Activated CD4-positive, alpha-beta T cell treated with anti-CD3 and anti-CD28 coated beads, Interleukin-2, Interleukin-4, amounts not matched to agents 100 ng/mL and 50 ng/mL, durations not matched to agents 16 hours and 8 hours (primary cell): ENCODE measurements at regions not wholly inside any gene's neighbourhood (a gene's known extent, or its start where the extent isn't known, plus 50 kb on each side); places are given as distances from the start of the nearest gene placed in this dataset.
"Not testable (repeated sequence)": the region's sequence is repeated elsewhere in the genome, so short reads cannot be mapped to it uniquely, and the experiment has no call there.

ENCODE experiments used
- DNase-seq: peaks from one replicate; pipeline ENCODE4 v3.0.0-alpha.2; 2020; ENCODE audit warnings: low spot score

DNA sequence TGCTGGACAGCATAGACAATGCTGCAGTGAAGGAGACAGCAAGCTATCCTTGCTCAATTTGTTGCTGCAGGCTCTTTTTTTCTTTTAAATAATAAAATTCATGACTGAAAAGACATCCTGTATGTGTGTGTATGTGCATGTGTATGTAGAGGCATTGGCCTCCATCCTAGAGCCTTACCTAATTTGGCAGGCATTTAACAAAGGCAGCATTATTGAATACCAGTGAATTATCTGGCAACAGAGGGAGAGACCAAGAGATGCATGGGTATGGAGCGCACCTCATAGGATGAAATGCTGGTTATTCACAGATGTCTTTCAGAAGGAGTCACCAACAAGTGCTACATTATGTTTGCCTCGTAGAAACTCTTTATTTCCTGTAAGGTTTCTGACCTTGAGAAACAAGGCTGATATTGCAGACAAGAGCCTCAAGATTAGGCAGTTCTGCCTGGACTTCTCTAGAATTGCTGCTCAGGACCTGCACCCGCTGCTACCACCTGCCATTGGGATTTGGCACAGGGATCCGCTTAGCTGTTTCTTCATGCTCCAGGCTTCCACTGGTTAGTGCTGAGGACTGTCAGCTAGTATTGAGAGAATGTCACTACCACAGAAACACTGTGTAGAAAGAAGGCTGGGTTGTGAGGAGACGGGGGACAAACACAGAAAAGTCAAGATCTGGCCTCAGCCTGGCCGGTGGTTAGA, 247.7 kb upstream of the RFX3 start:
- DNase-seq = no peak

DNA sequence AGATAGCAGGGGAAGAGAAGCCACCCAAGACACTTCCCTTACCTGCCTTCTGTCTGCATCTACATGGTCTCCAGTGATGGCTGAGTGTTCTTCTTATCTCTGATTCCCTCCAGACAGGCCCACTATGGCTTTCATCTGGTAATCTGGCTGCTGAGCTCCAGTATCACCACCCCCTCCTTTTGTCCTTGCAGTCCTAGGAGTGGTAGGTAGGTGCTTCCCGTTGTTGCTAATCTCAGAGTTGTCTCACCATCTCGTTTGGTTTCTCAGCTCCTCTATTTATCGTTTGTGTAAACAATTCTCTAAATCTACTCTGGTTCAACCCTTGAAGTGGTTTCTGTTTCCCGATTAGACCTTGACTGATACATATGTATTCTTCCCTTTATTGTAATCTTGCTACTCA, 243.8 kb upstream of the RFX3 start:
- no peak for DNase-seq

DNA sequence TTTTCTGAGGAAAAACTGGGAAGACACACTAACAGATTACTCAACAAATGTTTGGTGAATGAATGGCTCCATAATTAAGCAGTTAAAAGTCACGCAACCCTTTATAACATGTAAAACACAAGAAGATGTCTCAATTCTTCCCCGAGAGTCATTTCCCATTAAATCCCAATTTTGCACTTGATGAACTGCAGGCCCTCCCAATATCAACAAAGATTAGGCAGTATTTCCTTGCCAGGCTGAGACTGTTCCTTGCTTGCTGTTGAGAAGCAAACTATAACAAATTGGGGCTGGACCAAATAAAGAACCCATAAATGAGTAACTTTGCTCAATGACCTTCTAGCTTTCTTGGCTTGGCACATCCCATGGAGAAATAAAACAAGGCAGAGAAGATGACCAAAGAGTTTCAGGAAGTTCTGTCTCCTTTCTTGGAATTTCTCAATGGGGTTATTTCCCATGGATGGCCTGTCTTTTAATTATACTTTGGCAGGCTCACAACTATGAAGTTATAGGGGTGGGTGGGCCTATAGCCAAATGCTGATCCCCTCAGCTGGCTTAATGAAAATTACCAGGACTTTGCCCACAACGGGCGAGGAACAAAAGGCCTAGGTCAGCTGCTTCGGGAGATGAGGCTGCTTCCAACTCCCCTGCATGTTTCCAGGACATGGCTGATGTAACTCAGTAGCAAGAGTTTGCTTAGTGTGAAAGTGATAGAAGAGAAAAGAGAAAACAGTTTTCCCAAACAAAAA, 243.1 kb upstream of the RFX3 start:
- no peak for DNase-seq

DNA sequence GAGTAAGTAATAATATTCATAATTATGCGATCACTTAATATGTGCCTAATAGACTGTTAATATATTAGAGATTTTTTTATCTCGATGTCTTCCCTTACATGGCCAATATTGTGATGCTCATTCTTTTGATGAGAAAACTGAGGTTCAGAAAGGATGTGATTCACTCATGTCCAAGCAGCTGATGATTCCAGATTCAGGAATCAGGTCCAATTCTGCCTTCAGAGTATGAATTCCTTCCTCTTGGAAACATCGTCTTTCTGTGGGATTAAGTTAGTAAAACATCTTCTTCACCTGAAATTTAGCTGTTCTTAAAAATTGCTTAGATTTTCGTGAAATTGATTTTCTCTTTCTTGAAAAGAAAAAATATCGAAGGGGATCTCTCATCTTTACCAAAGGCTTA, 242.5 kb upstream of the RFX3 start:
- DNase-seq = no peak

DNA sequence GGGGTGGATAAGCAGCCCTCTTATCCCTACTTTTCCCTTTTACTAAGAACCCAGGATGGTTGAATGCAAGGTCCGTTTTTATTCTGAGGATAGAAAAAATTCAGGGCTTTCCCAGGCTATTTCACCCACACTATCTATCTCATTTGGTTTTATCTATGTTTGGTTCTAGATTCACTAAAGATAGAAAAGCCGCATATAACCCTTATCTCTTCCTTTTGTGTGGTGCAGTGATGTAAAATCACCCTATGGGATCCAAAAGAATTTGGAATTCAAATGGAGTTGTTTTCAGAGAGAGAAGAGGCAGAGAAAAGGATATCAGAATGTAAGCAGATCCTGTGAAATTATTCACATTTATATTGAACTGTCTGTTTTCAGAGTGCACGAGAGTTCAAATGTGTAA, 236.3 kb upstream of the RFX3 start:
- DNase-seq = no peak

DNA sequence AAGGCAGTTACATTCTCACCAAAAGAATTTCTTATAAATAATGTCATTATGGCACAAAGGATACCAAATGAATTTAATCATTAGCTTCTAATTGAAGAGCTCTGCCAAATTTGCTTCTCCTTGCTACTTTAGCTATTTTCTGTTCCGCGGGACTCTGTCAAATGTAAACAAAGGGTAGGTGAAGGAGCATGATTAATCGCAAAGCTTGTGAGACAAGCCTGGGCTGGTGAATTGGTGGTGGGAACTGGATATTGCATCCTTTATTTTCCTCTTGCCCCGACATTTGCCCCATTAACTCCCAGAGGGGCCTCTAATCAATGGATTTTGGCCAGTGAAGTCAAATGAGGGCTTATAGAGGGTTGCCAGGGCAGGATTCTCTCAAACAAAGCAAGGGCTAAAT, 234.2 kb upstream of the RFX3 start:
- no peak for DNase-seq

DNA sequence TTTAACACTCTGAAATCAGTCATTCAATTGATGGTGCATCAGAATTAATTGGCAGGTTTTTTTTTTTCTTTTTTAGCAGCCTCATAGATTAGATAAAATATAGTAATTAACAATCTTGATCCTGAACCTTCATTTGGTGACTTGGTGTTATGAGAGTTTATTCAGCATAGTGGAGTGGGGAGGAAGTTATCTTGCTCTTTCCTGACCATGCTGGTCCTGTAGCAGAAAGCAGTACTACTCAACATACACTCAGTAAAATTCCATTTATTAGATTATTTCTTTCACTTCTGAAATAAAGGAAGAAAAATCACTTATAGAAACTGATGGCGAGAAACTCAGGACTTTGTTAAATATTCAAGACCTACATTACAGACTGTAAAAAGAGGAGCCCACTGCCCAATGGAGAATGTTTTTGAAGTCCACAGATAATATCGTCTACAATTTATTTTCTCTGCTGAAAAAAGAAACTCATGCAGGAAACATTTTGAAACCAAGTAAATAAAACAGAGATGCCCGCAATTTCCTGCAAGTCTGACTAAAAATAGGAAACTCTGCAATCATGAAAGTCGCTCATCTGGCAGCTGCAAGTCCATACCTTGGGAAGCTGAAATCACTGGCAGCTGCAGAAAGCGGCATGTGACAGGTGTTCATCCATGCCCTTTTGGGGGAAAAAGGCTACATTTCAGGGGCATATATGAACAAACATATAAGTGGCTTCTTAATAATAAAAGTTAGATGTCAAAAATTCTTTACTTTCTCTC, 233.2 kb upstream of the RFX3 start:
- peak; percentile 85 for DNase-seq

DNA sequence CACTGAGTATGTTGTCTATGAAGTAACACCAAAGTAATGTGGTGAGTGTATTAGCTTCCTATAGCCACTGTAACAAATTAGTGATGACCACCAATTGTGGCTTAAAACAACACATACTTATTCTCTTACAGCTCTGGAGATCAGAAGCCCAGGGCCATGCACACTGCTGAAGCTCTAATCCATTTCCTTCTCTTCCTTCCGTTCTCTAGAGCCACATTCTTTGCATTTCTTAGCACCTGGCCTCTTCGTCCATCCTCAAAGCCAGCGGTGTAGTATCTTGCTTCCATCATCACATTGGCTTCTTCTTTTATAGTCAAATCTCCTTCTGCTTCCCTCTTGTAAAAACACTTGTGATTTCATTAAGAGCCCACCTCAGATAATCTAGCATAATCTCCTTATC, 230.3 kb upstream of the RFX3 start:
- DNase-seq = no peak

DNA sequence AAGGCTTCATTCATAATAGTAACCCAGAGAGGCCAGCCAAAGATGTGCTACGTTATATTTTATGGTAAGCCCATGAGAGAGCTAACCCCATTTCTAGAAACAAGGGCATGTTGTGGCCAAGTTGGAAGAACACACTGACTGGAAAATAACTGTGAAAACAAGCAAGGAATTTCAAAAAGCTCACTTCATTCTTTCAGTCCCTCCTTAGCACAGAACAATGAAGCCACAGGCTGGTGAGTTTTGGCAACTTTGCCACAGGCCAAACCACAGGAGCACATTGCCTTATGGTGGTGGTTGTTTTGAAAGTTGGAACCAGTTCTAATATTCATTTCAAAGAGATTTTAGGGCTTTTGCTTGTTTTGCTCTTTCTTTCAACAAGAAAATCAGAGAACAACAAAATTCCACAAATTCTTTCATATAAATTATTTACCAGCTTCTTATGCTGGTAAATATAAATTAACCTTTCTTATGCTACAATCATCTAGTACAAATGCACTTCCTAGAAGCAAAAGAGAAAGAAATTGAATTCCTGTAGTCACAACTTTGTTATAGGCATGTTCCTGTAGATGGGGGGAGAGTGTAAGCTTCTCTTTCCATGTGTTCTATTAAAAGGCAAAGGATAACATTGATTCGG, 225.4 kb upstream of the RFX3 start:
- peak; percentile 62 for DNase-seq

DNA sequence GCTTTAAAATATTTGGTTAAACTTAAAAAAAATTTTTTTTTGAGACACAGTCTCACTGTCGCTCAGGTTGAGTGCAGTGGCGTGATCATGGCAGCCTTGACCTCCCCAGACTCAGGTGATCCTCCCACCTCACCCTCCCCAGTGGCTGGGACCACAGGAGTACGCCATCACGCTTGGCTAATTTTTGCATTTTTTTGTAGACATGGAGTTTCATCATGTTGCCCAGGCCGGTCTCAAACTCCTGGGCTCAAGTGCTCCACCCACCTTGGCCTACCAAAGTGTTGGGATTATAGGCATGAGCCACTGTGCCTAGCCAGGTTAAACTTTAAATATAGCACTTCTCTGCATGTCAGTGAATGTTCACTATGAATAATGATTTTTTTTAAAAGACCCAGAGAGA, 224.5 kb upstream of the RFX3 start:
- DNase-seq = no peak

DNA sequence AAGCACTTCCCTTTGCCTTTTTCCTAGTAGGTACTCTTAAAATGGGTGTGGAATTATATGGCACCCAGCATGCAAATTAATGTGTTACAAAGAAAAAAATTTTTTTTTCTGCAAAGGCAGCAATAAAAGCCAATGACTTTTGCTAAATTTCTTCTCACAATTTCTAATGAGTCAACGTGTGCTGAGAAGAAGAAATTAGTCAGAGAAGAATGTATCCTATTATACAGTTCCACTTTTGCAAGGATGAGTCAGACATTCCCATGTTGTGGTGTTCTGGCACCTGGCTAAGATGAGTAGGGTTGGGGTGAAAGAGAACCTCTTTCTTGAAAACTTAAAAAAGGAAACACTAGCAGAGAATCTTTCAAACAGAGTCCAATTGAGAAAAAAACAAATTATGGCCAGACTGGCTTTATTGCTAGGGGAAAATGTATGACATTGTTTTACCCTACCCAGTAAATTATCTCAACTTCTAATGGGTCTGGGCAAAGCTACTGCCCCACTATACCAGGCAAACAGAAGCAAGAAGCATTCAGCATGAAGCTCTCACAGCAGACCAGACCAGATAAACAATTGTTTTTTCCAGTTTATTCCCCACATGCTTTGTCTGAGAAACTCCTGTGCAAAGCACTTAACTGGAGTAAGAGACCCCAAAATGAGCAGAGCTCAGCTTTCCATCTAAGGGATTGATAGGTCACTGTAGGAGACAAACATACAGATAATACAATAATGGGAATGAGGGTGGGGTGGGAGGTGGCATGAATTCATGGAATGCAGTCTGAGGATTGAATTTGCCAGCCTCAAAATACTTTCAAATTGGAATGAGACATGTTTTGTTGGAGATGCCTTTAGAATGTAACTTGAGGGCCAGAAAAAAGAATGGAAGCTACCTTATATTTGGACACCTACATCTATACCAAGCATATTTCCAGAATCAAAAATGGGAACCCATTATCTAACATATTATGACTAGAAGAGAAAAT, 220.8 kb upstream of the RFX3 start:
- DNase-seq = peak; percentile 79

DNA sequence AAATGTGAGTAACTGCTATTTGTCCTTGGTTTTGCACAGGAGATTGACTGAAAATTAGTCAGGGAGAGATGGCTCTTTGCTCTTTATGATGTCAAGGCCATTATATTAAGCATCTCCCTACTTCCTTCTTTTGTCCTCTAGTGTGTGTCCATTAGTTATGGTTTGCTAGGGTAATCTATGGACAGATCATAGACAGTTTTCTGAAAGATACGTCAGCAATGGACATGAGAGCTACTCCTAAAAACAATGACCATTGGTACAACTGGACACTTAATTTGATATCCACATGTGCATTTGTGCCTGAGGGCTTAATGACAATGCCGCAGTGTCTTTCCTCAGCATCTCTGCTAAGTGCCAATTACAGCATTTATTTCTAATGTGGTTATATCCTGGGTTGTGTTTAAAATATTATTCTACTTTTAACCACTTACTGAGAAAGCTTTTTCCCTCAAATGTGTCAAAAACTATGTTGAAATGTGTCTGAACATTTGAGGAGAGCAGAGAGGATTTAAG, 218.2 kb upstream of the RFX3 start:
- DNase-seq = no peak

DNA sequence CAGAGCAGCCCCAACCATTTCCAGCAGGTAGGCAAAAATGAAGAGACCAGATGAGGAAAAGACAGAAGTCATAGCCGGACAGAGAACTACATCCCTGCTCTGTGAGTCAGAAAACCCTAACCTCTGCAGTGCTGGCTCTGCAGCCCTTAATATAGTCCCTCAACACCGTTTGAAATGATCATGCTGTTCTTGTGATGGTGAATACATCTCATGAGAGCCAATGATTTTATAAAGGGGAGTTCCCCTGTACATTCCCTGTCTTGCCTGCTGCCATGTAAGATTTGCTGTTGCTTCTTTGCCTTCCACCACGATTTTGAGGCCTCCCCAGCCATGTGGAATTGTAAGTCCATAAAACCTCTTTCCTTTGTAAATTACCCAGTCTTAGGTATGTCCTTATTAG, 216.8 kb upstream of the RFX3 start:
- DNase-seq = no peak

DNA sequence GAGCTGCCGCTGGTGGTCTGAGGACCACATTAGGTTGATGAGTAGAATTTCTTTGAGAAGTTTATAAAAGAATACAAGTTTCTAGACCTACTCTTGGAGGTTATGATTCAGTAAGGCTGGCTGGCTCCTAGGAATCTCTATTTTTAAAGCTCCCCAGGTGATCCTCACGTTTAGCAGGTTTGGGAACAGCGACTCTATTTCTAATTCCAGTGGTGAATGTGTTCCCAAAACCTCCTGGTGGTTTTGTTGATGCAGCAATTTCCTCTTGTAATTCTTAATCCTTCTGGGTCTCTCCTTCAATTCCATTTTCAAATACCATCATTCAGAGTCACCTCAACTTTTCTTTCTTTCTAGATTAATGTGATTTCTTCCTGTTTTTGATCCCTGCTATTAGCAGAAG, 215.9 kb upstream of the RFX3 start:
- no peak for DNase-seq

DNA sequence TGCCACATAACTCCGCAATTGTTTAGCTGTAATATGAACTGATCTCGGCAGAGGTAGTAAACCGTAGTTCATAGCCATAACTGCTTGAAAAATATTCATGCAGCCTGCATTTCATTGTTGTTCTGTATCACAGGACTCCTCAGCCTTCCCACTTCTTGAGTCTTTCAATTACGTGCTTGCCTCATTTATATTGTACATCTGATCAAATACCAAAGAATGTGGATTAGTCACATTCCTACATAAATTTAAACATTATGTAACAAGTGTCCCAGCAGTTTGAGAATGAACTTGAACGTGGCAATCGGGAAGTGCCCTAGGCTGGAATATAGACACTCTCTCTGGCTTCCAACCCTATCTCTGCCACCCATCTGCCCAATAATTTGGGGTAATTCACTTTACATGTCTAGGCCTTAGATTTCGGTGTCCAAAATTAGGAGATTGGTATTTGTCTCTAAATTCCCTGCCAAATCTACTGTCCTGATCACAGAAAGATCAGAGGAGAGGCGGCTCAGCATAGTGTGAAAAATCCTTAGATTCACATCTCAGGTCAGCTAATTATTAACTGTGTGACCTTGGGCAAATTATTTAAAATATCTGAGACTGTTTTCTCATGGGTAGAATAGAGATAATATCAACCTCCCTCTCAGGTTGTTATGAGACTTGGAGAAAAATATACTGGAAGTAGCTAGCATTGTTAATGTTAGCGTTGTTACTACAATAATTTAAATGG, 215.1 kb upstream of the RFX3 start:
- no peak for DNase-seq

DNA sequence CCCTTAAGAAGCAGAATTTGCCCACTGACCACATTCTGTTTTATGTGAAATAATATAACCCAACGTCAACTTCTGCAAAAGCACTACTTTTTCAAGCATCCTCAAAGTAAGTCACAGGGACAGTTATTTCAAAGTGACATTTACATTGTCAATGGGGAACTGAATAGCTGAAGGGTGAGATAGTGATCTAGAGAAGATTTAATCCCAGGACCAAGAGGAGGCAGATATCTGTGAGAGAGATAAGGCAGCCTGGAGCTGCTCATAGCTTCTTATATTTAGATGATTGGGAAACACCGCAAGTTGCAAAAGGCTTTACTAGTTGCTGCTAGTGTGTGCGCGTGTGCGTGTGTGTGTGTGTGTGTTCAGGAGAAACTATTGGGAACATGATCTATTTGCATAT, 210.4 kb upstream of the RFX3 start:
- no peak for DNase-seq

DNA sequence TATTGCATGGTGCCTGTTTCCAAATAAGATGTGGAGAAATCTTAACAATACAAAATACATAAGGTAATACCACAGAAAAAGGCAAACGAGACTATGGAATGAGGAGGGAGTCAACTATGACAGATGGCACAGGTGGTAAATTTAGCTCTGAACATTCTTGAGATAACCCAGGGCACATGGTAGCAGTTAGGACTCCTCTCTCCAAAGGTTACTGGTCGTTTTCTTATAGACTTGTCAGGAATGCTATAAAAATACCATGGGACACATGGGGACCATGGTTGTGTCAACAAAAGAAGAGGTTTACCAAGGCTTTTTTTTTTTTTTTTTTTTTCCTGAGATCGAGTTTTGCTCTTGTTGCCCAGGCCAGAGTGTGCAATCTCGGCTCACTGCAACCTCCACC, 209.4 kb upstream of the RFX3 start:
- no peak for DNase-seq

DNA sequence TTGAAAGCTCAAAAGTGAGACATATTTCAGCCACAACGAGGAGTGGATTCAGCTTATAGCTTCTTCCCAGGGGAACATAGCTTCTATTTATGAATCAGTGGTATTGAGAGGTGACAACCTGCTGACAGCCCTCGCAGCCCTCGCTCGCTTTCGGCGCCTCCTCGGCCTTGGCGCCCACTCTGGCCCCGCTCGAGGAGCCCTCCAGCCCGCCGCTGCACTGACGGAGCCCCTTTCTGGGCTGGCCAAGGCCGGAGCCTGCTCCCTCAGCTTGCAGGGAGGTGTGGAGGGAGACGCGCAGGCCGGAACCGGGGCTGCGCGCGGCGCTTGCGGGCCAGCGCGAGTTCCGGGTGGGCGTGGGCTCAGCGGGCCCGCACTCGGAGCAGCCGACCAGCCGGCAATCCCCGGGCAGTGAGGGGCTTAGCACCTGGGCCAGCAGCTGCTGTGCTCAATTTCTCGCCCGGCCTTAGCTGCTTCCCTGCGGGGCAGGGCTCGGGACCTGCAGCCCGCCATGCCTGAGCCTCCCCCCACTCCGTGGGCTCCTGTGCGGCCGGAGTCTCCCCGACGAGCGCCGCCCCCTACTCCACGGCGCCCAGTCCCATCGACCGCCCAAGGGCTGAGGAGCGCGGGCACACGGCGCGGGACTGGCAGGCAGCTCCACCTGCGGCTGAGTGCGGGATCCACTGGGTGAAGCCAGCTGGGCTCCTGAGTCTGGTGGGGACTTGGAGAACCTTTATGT, 207.9 kb upstream of the RFX3 start:
- not testable (repeated sequence) for DNase-seq

DNA sequence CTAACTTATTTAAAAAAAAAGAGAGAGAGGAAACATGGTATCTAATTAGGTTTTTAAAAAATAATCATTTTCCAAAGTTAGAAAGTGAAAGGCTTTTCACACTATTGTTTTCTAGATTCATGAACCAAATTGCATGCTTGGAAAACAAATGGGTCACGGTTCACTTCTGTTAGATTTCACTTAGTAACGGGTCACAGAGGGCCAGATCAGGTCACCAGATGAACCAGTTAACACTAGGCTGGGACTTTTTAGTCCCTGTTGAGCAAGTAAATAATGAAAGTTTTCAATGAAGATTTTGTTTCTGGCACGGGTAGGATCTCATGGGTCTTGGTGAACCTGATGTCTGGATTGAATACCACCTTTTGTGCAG, 207.2 kb upstream of the RFX3 start:
- DNase-seq = no peak
